WTC11 (cell line): ENCODE measurements at regions not wholly inside any gene's neighbourhood (a gene's known extent, or its start where the extent isn't known, plus 50 kb on each side); places are given as distances from the start of the nearest gene placed in this dataset.

Experiments used
- ATAC-seq: fragments of 200-7000 bp; cut with Tn5 transposase; 2 replicates; pipeline ENCODE4 v1.10.0; 2021; ENCODE audit warnings: mild to moderate bottlenecking, moderate library complexity
- CTCF ChIA-PET: fragments of 300-600 bp; sonication (Branson Sonifier 250); formaldehyde crosslinking; loops from one replicate; lab custom pipeline; 2021; ENCODE audit warnings: antibody characterized with exemption; lab: Charles Lee
- POLR2A ChIA-PET: fragments of 350-600 bp; sonication (Branson Sonifier 250); formaldehyde crosslinking; loops from one replicate; lab custom pipeline; 2021; ENCODE audit warnings: antibody characterized with exemption; lab: Charles Lee
- DNase-seq: peaks from one replicate; pipeline ENCODE4 v3.0.0; 2021; ENCODE audit warnings: low spot score
- H3K27ac Mint-ChIP-seq: 2 replicates; pipeline ENCODE4 v1.8.0; 2021; ENCODE audit warnings: mixed read lengths
- H3K27me3 Mint-ChIP-seq: 2 replicates; pipeline ENCODE4 v1.8.0; 2021; ENCODE audit warnings: low read depth, mild to moderate bottlenecking, moderate library complexity, mixed read lengths
- H3K36me3 Mint-ChIP-seq: 2 replicates; pipeline ENCODE4 v1.8.0; 2021; ENCODE audit warnings: mixed read lengths
- H3K4me1 Mint-ChIP-seq: 2 replicates; pipeline ENCODE4 v1.8.0; 2022; ENCODE audit warnings: mixed read lengths
- H3K4me3 Mint-ChIP-seq: 2 replicates; pipeline ENCODE4 v1.8.0; 2021; ENCODE audit warnings: mild to moderate bottlenecking, moderate library complexity, mixed read lengths
- H3K9me3 Mint-ChIP-seq: 2 replicates; pipeline ENCODE4 v1.8.0; 2021; ENCODE audit warnings: mixed read lengths
- ATF1 ChIP-seq: sonication (generic); formaldehyde crosslinking; IDR thresholded peaks from 2 replicates; pipeline ENCODE4 v1.8.1; 2023; ENCODE audit warnings: mild to moderate bottlenecking, moderate library complexity, missing genetic modification reagents
- ATF6 ChIP-seq: sonication (generic); formaldehyde crosslinking; IDR thresholded peaks from 2 replicates; pipeline ENCODE4 v1.8.1; 2023; ENCODE audit warnings: mild to moderate bottlenecking, missing genetic modification reagents
- CDX4 ChIP-seq: fragments of 250-450 bp; sonication (Bioruptor Pico); IDR thresholded peaks from 2 replicates; pipeline ENCODE4 v1.9.0; 2021; ENCODE audit warnings: moderate library complexity, mild to moderate bottlenecking, inconsistent platforms, borderline replicate concordance
- E2F1 ChIP-seq: sonication (generic); formaldehyde crosslinking; IDR thresholded peaks from 2 replicates; pipeline ENCODE4 v1.8.0; 2022; ENCODE audit warnings: mild to moderate bottlenecking, missing genetic modification reagents
- E2F5 ChIP-seq: sonication (generic); formaldehyde crosslinking; IDR thresholded peaks from 2 replicates; pipeline ENCODE4 v1.8.1; 2022; ENCODE audit warnings: mild to moderate bottlenecking, moderate library complexity, missing genetic modification reagents
- ELF4 ChIP-seq: sonication (generic); formaldehyde crosslinking; IDR thresholded peaks from 2 replicates; pipeline ENCODE4 v1.8.1; 2022; ENCODE audit warnings: low read depth, mild to moderate bottlenecking, moderate library complexity, missing genetic modification reagents
- EMX1 ChIP-seq: fragments of 250-450 bp; sonication (Bioruptor Pico); IDR thresholded peaks from 2 replicates; pipeline ENCODE4 v1.8.0; 2021; ENCODE audit warnings: mild to moderate bottlenecking
- ETV6 ChIP-seq: sonication (generic); formaldehyde crosslinking; IDR thresholded peaks from 2 replicates; pipeline ENCODE4 v1.8.1; 2022; ENCODE audit warnings: mild to moderate bottlenecking, missing genetic modification reagents
- FOXP1 ChIP-seq: sonication (generic); formaldehyde crosslinking; IDR thresholded peaks from 2 replicates; pipeline ENCODE4 v1.8.0; 2022; ENCODE audit warnings: missing genetic modification reagents, mild to moderate bottlenecking, moderate library complexity, borderline replicate concordance
- FOXP4 ChIP-seq: sonication (generic); formaldehyde crosslinking; IDR thresholded peaks from 2 replicates; pipeline ENCODE4 v1.8.0; 2022; ENCODE audit warnings: mild to moderate bottlenecking, missing genetic modification reagents
- GABPB1 ChIP-seq: sonication (generic); formaldehyde crosslinking; IDR thresholded peaks from 2 replicates; pipeline ENCODE4 v1.8.1; 2023; ENCODE audit warnings: mild to moderate bottlenecking, missing genetic modification reagents
- GRHL2 ChIP-seq: fragments of 250-450 bp; sonication (Bioruptor Pico); IDR thresholded peaks from 2 replicates; pipeline ENCODE4 v1.8.0; 2022; ENCODE audit warnings: mild to moderate bottlenecking, moderate library complexity; ENCODE audit not compliant: insufficient replicate concordance, severe bottlenecking
- JUN ChIP-seq: sonication (generic); formaldehyde crosslinking; IDR thresholded peaks from 2 replicates; pipeline ENCODE4 v1.8.0; 2023; ENCODE audit warnings: mild to moderate bottlenecking, missing genetic modification reagents
- MYBL2 ChIP-seq: sonication (generic); formaldehyde crosslinking; IDR thresholded peaks from 2 replicates; pipeline ENCODE4 v1.8.1; 2023; ENCODE audit warnings: mild to moderate bottlenecking, moderate library complexity, missing genetic modification reagents
- NFE2L1 ChIP-seq: sonication (generic); formaldehyde crosslinking; IDR thresholded peaks from 2 replicates; pipeline ENCODE4 v1.8.1; 2023; ENCODE audit warnings: missing genetic modification reagents
- PREB ChIP-seq: sonication (generic); formaldehyde crosslinking; IDR thresholded peaks from 2 replicates; pipeline ENCODE4 v1.8.1; 2022; ENCODE audit warnings: mild to moderate bottlenecking, missing genetic modification reagents, moderate library complexity, borderline replicate concordance
- PRRX2 ChIP-seq: fragments of 250-450 bp; sonication (Bioruptor Pico); IDR thresholded peaks from 2 replicates; pipeline ENCODE4 v1.8.0; 2021; ENCODE audit warnings: mild to moderate bottlenecking
- SMAD3 ChIP-seq: sonication (generic); formaldehyde crosslinking; IDR thresholded peaks from 2 replicates; pipeline ENCODE4 v1.8.0; 2022; ENCODE audit warnings: missing genetic modification reagents, mild to moderate bottlenecking, borderline replicate concordance
- TCF7 ChIP-seq: sonication (generic); formaldehyde crosslinking; IDR thresholded peaks from 2 replicates; pipeline ENCODE4 v1.8.0; 2022; ENCODE audit warnings: mild to moderate bottlenecking, low read depth, missing genetic modification reagents, moderate library complexity
- TEAD1 ChIP-seq: sonication (generic); formaldehyde crosslinking; IDR thresholded peaks from 2 replicates; pipeline ENCODE4 v1.8.0; 2022; ENCODE audit warnings: mild to moderate bottlenecking, missing genetic modification reagents
- TEAD4 ChIP-seq: sonication (generic); formaldehyde crosslinking; IDR thresholded peaks from 2 replicates; pipeline ENCODE4 v1.8.0; 2022; ENCODE audit warnings: mild to moderate bottlenecking, missing genetic modification reagents
- USF1 ChIP-seq: sonication (generic); formaldehyde crosslinking; IDR thresholded peaks from 2 replicates; pipeline ENCODE4 v1.8.0; 2022; ENCODE audit warnings: mild to moderate bottlenecking, missing genetic modification reagents
- ZNF317 ChIP-seq: sonication (generic); formaldehyde crosslinking; IDR thresholded peaks from 2 replicates; pipeline ENCODE4 v1.8.1; 2023; ENCODE audit warnings: low read depth, mild to moderate bottlenecking, moderate library complexity, missing genetic modification reagents, borderline replicate concordance
- ZNF423 ChIP-seq: fragments of 250-450 bp; sonication (Bioruptor Pico); IDR thresholded peaks from 2 replicates; pipeline ENCODE4 v2.1.2; 2022; ENCODE audit warnings: mild to moderate bottlenecking, moderate library complexity

- Mint-ChIP-seq H3K36me3 (no peaks in the 10 kb centered on the region), H3K9me3 (no peaks in the 10 kb centered on the region), H3K4me3 (no peak overlapping the region), H3K4me1 (peaks cover 19% of the 10 kb centered on the region), H3K27me3 (peaks cover under 1% of the 10 kb centered on the region), H3K27ac (no peak overlapping the region)
- CTCF ChIA-PET = no interaction called here
- POLR2A ChIA-PET = no interaction called here
- peak; percentile 36; the same call in 1 of the 2 replicates for ATAC-seq
- TF ChIP-seq ZNF317 (CRISPR knock-in tag) (no peak), PREB (CRISPR knock-in tag) (no peak), EMX1 (CRISPR knock-in tag) (no peak), FOXP4 (CRISPR knock-in tag) (no peak), USF1 (CRISPR knock-in tag) (no peak), FOXP1 (CRISPR knock-in tag) (no peak), SMAD3 (CRISPR knock-in tag) (no peak), PRRX2 (CRISPR knock-in tag) (no peak), ETV6 (CRISPR knock-in tag) (no peak), TEAD4 (no peak), MYBL2 (CRISPR knock-in tag) (no peak), CDX4 (CRISPR knock-in tag) (no peak), ELF4 (CRISPR knock-in tag) (no peak), ZNF423 (CRISPR knock-in tag) (no peak), TEAD1 (CRISPR knock-in tag) (no peak)
- DNase-seq = no peak
These were observed 136.8 kb upstream of the UMPS start for GRCh38 chr3:124593442-124593829.

GRCh38 chr3:124594581-124594980 is 135.7 kb upstream of the UMPS start:
- Mint-ChIP-seq H3K4me1 (peaks cover 19% of the 10 kb centered on the region), H3K27me3 (no peaks in the 10 kb centered on the region), H3K36me3 (no peaks in the 10 kb centered on the region), H3K4me3 (no peak overlapping the region), H3K27ac (no peak overlapping the region), H3K9me3 (no peaks in the 10 kb centered on the region)
- DNase-seq (no peak), ATAC-seq (no peak)
- POLR2A ChIA-PET = no interaction called here
- CTCF ChIA-PET = no interaction called here
- TF ChIP-seq JUN (CRISPR knock-in tag) = no peak
- TF ChIP-seq NFE2L1 (CRISPR knock-in tag) = no peak
- no peak for TF ChIP-seq FOXP1 (CRISPR knock-in tag)
- TF ChIP-seq GRHL2 (CRISPR knock-in tag) = no peak
- TF ChIP-seq FOXP4 (CRISPR knock-in tag) = no peak
- no peak for TF ChIP-seq E2F5
- no peak for TF ChIP-seq E2F1 (CRISPR knock-in tag)
- no peak for TF ChIP-seq GABPB1 (CRISPR knock-in tag)
- no peak for TF ChIP-seq ATF1 (CRISPR knock-in tag)
- no peak for TF ChIP-seq ATF6 (CRISPR knock-in tag)
- TF ChIP-seq TCF7 = no peak
